HL-60 (cell line): ENCODE measurements at regions not wholly inside any gene's neighbourhood (a gene's known extent, or its start where the extent isn't known, plus 50 kb on each side); places are given as distances from the start of the nearest gene placed in this dataset.

Experiments
- DNase-seq, 2 experiments: peaks; one replicate each; pipeline ENCODE4 v3.0.0-alpha.2; 2010 to 2020; ENCODE audit warnings: low read depth in 1 of 2, low spot score in 1 of 2
- H3K27ac ChIP-seq: fragments of 250-450 bp; sonication (Bioruptor Pico); replicated peaks from 2 replicates; pipeline ENCODE4 v1.5.1; 2020; ENCODE audit warnings: mild to moderate bottlenecking, moderate library complexity
- H3K27me3 ChIP-seq: fragments of 250-450 bp; sonication (Bioruptor Pico); 2 replicates; pipeline ENCODE4 v1.5.1; 2021; ENCODE audit warnings: mild to moderate bottlenecking, moderate library complexity; ENCODE audit not compliant: insufficient read depth, poor library complexity, severe bottlenecking
- H3K4me3 ChIP-seq: replicated peaks from 2 replicates; pipeline ENCODE4 v1.5.1; 2011; ENCODE audit warnings: mild to moderate bottlenecking, control low read depth, low read length; ENCODE audit not compliant: insufficient read depth
- GABPA ChIP-seq: IDR thresholded peaks from 2 replicates; pipeline ENCODE4 v1.6.1; 2012; ENCODE audit warnings: low read depth
- POLR2AphosphoS5 ChIP-seq: IDR thresholded peaks from 2 replicates; pipeline ENCODE4 v1.6.1; 2012; ENCODE audit warnings: low read depth
- SPI1 ChIP-seq: IDR thresholded peaks from 2 replicates; pipeline ENCODE4 v1.6.1; 2012; ENCODE audit warnings: low read depth, mild to moderate bottlenecking, borderline replicate concordance
- TF ChIP-seq, protein P1 (sequence below): IDR thresholded peaks from 2 replicates; pipeline ENCODE4 v1.6.1; 2012; ENCODE audit warnings: low read depth; ENCODE audit not compliant: insufficient replicate concordance
- TF ChIP-seq, protein P2 (sequence below): IDR thresholded peaks from one replicate; pipeline ENCODE4 v1.5.1; 2011; ENCODE audit warnings: low read length, control low read depth, inconsistent platforms; ENCODE audit not compliant: insufficient read depth

GRCh38 chr18:72427721-72428120 lies 116.4 kb downstream of the CBLN2 start:
- Histone ChIP-seq H3K27ac (no peak overlapping the region), H3K27me3 (no peaks in the 10 kb centered on the region), H3K4me3 (no peak overlapping the region)
- TF ChIP-seq SPI1 = no peak
- TF ChIP-seq, protein P1, sequence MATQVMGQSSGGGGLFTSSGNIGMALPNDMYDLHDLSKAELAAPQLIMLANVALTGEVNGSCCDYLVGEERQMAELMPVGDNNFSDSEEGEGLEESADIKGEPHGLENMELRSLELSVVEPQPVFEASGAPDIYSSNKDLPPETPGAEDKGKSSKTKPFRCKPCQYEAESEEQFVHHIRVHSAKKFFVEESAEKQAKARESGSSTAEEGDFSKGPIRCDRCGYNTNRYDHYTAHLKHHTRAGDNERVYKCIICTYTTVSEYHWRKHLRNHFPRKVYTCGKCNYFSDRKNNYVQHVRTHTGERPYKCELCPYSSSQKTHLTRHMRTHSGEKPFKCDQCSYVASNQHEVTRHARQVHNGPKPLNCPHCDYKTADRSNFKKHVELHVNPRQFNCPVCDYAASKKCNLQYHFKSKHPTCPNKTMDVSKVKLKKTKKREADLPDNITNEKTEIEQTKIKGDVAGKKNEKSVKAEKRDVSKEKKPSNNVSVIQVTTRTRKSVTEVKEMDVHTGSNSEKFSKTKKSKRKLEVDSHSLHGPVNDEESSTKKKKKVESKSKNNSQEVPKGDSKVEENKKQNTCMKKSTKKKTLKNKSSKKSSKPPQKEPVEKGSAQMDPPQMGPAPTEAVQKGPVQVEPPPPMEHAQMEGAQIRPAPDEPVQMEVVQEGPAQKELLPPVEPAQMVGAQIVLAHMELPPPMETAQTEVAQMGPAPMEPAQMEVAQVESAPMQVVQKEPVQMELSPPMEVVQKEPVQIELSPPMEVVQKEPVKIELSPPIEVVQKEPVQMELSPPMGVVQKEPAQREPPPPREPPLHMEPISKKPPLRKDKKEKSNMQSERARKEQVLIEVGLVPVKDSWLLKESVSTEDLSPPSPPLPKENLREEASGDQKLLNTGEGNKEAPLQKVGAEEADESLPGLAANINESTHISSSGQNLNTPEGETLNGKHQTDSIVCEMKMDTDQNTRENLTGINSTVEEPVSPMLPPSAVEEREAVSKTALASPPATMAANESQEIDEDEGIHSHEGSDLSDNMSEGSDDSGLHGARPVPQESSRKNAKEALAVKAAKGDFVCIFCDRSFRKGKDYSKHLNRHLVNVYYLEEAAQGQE = no peak
- TF ChIP-seq, protein P2, sequence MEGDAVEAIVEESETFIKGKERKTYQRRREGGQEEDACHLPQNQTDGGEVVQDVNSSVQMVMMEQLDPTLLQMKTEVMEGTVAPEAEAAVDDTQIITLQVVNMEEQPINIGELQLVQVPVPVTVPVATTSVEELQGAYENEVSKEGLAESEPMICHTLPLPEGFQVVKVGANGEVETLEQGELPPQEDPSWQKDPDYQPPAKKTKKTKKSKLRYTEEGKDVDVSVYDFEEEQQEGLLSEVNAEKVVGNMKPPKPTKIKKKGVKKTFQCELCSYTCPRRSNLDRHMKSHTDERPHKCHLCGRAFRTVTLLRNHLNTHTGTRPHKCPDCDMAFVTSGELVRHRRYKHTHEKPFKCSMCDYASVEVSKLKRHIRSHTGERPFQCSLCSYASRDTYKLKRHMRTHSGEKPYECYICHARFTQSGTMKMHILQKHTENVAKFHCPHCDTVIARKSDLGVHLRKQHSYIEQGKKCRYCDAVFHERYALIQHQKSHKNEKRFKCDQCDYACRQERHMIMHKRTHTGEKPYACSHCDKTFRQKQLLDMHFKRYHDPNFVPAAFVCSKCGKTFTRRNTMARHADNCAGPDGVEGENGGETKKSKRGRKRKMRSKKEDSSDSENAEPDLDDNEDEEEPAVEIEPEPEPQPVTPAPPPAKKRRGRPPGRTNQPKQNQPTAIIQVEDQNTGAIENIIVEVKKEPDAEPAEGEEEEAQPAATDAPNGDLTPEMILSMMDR = no peak
- TF ChIP-seq GABPA = no peak
- no peak for TF ChIP-seq POLR2AphosphoS5
- DNase-seq = no peak

GRCh38 chr18:72419914-72420313 lies 124.2 kb downstream of the CBLN2 start:
- Histone ChIP-seq H3K4me3 (no peak overlapping the region), H3K27me3 (no peaks in the 10 kb centered on the region), H3K27ac (no peak overlapping the region)
- TF ChIP-seq, protein P1 = no peak
- TF ChIP-seq POLR2AphosphoS5 (no peak), SPI1 (no peak), GABPA (no peak)
- TF ChIP-seq, protein P2 = no peak
- DNase-seq = no peak

DNA sequence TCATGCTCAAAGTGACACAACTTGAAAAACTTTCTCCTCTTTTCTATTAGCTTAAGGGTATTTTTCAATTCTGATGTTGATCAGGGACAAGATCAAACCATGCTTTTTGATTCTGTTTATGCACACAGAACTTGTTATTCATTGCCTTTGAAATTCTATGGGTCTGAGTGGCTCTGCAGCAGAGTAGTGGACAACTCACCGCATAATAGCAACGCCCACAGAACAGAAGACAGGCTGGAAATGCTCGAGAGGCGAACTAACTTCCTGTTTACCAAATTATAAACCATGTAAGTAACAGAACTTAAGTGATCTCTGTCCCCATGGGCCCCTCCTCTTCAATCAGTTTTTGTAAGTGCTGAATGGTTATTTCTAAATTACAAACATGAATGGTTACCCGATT lies 131.2 kb downstream of the CBLN2 start:
- TF ChIP-seq, protein P2 = no peak
- TF ChIP-seq, protein P1 = no peak
- no peak for TF ChIP-seq GABPA
- TF ChIP-seq SPI1 = no peak
- no peak for TF ChIP-seq POLR2AphosphoS5
- DNase-seq = no peak
- Histone ChIP-seq H3K27ac (no peak overlapping the region), H3K27me3 (no peaks in the 10 kb centered on the region), H3K4me3 (no peak overlapping the region)
